T-cell (primary cell): ENCODE measurements at regions not wholly inside any gene's neighbourhood (a gene's known extent, or its start where the extent isn't known, plus 50 kb on each side); places are given as distances from the start of the nearest gene placed in this dataset.

Experiments
- ATAC-seq, 4 experiments: fragments of 200-7000 bp in 3 of 4; fragments of 150-1000 bp in 1 of 4; cut with Tn5 transposase; replicated peaks in 1 of 4; 1 replicate in 3 of 4; 2 replicates in 1 of 4; pipeline ENCODE4 v1.10.0; 2021; ENCODE audit warnings: moderate library complexity in 3 of 4, mild to moderate bottlenecking in 2 of 4, moderate number of reproducible peaks in 1 of 4
- CTCF ChIA-PET, 2 donors: fragments of 300-600 bp; sonication (Branson Sonifier 250); formaldehyde crosslinking; loops; one replicate each; lab custom pipeline; 2022; ENCODE audit warnings: antibody characterized with exemption in 2 of 2; lab: Charles Lee
- POLR2A ChIA-PET, 2 donors: fragments of 300-600 bp; sonication (Branson Sonifier 250); formaldehyde crosslinking; loops; one replicate each; lab custom pipeline; 2022; ENCODE audit warnings: antibody characterized with exemption in 2 of 2; lab: Charles Lee
- DNase-seq, 35 experiments: peaks; one replicate each; pipeline versions ENCODE4 v3.0.0 to v3.0.0-alpha.2; 2013 to 2023
- H3K27ac ChIP-seq: one replicate; pipeline ENCODE4 v1.5.1; 2013; ENCODE audit warnings: low read length
- H3K27me3 ChIP-seq, 2 experiments: replicated peaks in 1 of 2; 1 replicate in 1 of 2; 2 replicates in 1 of 2; pipeline versions ENCODE4 v1.6.1 to v1.7.0; 2013; ENCODE audit warnings: low read length in 1 of 2, mixed read lengths in 1 of 2; ENCODE audit not compliant: control insufficient read depth in 2 of 2, insufficient read depth in 2 of 2; ENCODE audit errors: extremely low read depth in 1 of 2
- H3K36me3 ChIP-seq, 2 donors: 1 replicate in 1 of 2; 2 replicates in 1 of 2; pipeline versions ENCODE4 v1.6.1 to v1.7.0; 2013; ENCODE audit warnings: low read length in 1 of 2; ENCODE audit not compliant: control insufficient read depth in 2 of 2, insufficient read depth in 1 of 2; ENCODE audit errors: extremely low read depth in 1 of 2
- H3K4me1 ChIP-seq, 2 experiments: 1 replicate in 1 of 2; 2 replicates in 1 of 2; pipeline versions ENCODE4 v1.6.1 to v1.7.0; 2013; ENCODE audit warnings: low read length in 2 of 2, mixed read lengths in 1 of 2; ENCODE audit not compliant: insufficient read depth in 2 of 2, control insufficient read depth in 1 of 2; ENCODE audit errors: extremely low read depth in 1 of 2
- H3K4me3 ChIP-seq, 2 donors: 1 replicate in 1 of 2; 2 replicates in 1 of 2; pipeline versions ENCODE4 v1.5.1 to v1.7.0; 2013; ENCODE audit warnings: mild to moderate bottlenecking in 2 of 2, low read length in 1 of 2, moderate library complexity in 1 of 2; ENCODE audit not compliant: control insufficient read depth in 1 of 2; ENCODE audit errors: extremely low read depth in 1 of 2
- H3K9me3 ChIP-seq: 2 replicates; pipeline ENCODE4 v1.7.0; 2013
- H3K27ac Mint-ChIP-seq, 2 donors: one replicate each; pipeline ENCODE4 v1.8.0; 2020 to 2021; ENCODE audit warnings: mild to moderate bottlenecking in 2 of 2, mixed read lengths in 2 of 2
- H3K27me3 Mint-ChIP-seq, 2 donors: one replicate each; pipeline ENCODE4 v1.8.0; 2021 to 2022; ENCODE audit warnings: mixed read lengths in 2 of 2
- H3K36me3 Mint-ChIP-seq: one replicate; pipeline ENCODE4 v1.8.0; 2021; ENCODE audit warnings: mixed read lengths
- H3K4me1 Mint-ChIP-seq, 3 donors: one replicate each; pipeline ENCODE4 v1.8.0; 2020 to 2022; ENCODE audit warnings: mixed read lengths in 3 of 3, mild to moderate bottlenecking in 1 of 3
- H3K4me3 Mint-ChIP-seq, 3 donors: one replicate each; pipeline ENCODE4 v1.8.0; 2020 to 2022; ENCODE audit warnings: mild to moderate bottlenecking in 3 of 3, mixed read lengths in 3 of 3, moderate library complexity in 3 of 3
- H3K9me3 Mint-ChIP-seq, 3 donors: one replicate each; pipeline ENCODE4 v1.8.0; 2020 to 2022; ENCODE audit warnings: mixed read lengths in 3 of 3
- WGBS: methylation state at CpG from one replicate; pipeline ENCODE4 v1.1.5; 2013; ENCODE audit warnings: missing lambda C conversion rate; ENCODE audit not compliant: insufficient coverage; 5-methylcytosine and 5-hydroxymethylcytosine counted together

DNA sequence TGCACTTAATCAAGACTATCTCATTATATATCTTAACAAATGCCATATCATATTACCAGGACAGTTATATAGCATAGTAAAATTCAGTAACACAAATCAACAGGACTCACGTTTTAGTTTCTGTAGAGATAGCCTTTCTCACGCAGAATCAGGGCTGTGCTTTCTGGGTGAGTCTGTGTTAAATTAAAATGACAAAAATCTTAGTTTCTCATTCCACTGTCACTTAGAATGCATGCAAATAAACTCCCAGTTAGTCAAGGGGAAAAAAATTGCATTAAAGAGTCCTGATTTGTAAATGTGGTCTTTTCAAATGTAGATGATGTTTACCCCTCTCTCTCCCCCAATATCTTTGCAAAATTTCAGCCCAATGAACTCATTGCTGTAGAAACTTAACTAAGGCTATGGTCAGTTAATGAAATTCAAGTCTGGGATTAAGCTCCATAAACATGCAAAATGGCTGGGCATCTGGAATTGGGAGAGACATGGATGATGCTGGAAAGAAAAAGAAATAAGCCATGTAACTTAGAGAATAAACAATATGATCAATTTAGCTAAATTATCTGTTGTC is 77.8 kb upstream of the MGAT4C start:
- ATAC-seq: no peak
- no peak overlapping the region for H3K27ac ChIP-seq
- no CpG with 5 or more reads among the region's 2 CpGs for WGBS

DNA sequence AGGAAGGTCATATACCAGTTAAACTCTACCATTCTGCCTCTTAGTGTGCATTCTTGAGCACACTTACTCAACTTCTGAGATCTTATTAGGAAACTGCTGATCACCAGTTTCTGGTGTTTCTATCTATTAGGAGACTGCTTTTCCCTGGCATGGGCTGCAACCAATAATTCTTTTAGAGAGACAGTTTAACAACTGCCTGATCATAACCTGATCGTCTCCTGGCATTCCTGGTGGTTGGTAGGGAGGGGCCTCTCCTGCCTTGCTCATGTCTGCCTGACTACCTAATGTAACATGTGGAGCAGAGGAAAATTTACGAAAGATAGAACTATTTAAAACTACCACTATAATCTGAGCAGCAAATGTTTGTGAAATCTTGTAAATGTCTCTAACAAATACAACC is 75.3 kb upstream of the MGAT4C start:
- Mint-ChIP-seq H3K36me3 (no peaks in the 10 kb centered on the region), H3K4me3 (no peak overlapping the region), H3K4me1 (no peaks in the 10 kb centered on the region), H3K27ac (no peak overlapping the region), H3K9me3 (peaks cover 0 to 10% (median 8%) of the 10 kb centered on the region in 3 donors), H3K27me3 (no peaks in the 10 kb centered on the region)
- H3K36me3 ChIP-seq: no peaks in the 10 kb centered on the region
- no CpG with 5 or more reads among the region's 2 CpGs for WGBS
- no peaks in the 10 kb centered on the region for H3K27me3 ChIP-seq
- H3K4me1 ChIP-seq: no peaks in the 10 kb centered on the region
- ChIA-PET POLR2A (no interaction called here), CTCF (no interaction called here)
- ATAC-seq (no peak), DNase-seq (no peak)
- no peak overlapping the region for H3K4me3 ChIP-seq
- H3K9me3 ChIP-seq: no peaks in the 10 kb centered on the region
- no peak overlapping the region for H3K27ac ChIP-seq

More for the DNA sequence above, 77.8 kb upstream of the MGAT4C start:
- ChIA-PET POLR2A (no interaction called here), CTCF (no interaction called here)
- no peaks in the 10 kb centered on the region for H3K36me3 ChIP-seq
- Mint-ChIP-seq H3K36me3 (no peaks in the 10 kb centered on the region), H3K4me1 (no peaks in the 10 kb centered on the region), H3K4me3 (no peak overlapping the region), H3K27me3 (no peaks in the 10 kb centered on the region), H3K9me3 (peaks cover 0 to 10% (median 8%) of the 10 kb centered on the region in 3 donors), H3K27ac (no peak overlapping the region)
- H3K4me1 ChIP-seq: no peaks in the 10 kb centered on the region
- no peaks in the 10 kb centered on the region for H3K27me3 ChIP-seq
- no peak for DNase-seq
- no peaks in the 10 kb centered on the region for H3K9me3 ChIP-seq
- H3K4me3 ChIP-seq: no peak overlapping the region

DNA sequence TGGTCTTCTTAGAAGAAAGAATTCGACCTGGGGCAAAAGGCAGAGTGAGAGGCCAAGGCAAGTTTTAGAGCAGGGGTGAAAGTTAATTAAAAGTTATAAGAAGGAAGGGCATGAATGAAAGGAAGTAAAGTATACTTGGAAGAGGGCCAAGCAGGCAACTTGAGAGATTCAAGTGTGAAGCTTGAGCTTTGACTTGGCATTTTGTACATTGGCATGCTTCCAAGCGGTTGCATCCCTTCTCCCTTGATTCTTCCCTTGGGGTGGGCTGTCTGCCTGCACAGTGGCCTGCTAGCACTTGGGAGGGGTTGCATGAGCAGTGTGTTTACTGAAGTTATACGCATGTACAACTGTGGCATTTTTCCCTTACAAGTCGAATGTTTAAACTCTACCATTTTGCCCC is 74.8 kb upstream of the MGAT4C start:
- no peaks in the 10 kb centered on the region for H3K36me3 Mint-ChIP-seq
- CTCF ChIA-PET: no interaction called here
- no peak overlapping the region for H3K4me3 Mint-ChIP-seq
- POLR2A ChIA-PET: no interaction called here
- H3K9me3 Mint-ChIP-seq: peaks cover 0 to 10% (median 8%) of the 10 kb centered on the region in 3 donors
- Histone ChIP-seq H3K36me3 (no peaks in the 10 kb centered on the region), H3K27ac (no peak overlapping the region), H3K4me1 (no peaks in the 10 kb centered on the region), H3K27me3 (no peaks in the 10 kb centered on the region), H3K9me3 (no peaks in the 10 kb centered on the region), H3K4me3 (no peak overlapping the region)
- 86% methylated on average over 1 of the region's 4 CpGs for WGBS
- H3K27ac Mint-ChIP-seq: no peak overlapping the region
- no peaks in the 10 kb centered on the region for H3K27me3 Mint-ChIP-seq
- H3K4me1 Mint-ChIP-seq: no peaks in the 10 kb centered on the region
- ATAC-seq: no peak
- DNase-seq: no peak

DNA sequence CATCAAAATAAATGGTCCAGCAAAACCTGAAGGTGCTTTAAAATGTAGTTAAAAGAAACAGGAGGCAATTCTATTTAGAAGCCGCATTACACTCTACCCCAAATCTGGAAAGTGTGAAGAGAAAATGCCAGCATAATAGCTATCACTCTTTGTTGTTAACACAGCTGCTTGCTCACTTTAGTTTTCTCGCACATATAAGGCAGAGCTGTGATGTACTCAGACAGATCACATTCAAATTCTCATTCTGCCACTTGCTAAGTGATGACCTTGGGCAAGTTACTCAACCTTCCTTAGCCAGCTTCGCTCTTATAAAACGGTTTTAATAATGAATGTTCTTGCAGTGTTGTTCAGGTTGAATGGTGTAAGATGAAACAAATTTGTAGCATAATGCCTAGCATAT is 56.0 kb upstream of the MGAT4C start:
- H3K36me3 Mint-ChIP-seq: no peaks in the 10 kb centered on the region
- H3K4me1 Mint-ChIP-seq: no peaks in the 10 kb centered on the region
- Histone ChIP-seq H3K4me1 (no peaks in the 10 kb centered on the region), H3K27me3 (no peaks in the 10 kb centered on the region), H3K9me3 (no peaks in the 10 kb centered on the region), H3K36me3 (no peaks in the 10 kb centered on the region), H3K4me3 (no peak overlapping the region), H3K27ac (no peak overlapping the region)
- CTCF ChIA-PET: no interaction called here
- no peaks in the 10 kb centered on the region for H3K27me3 Mint-ChIP-seq
- DNase-seq: no peak
- ATAC-seq: no peak
- POLR2A ChIA-PET: no interaction called here
- H3K4me3 Mint-ChIP-seq: no peak overlapping the region
- no CpG with 5 or more reads among the region's 4 CpGs for WGBS
- peaks cover 0 to 4% (median 4%) of the 10 kb centered on the region in 3 donors for H3K9me3 Mint-ChIP-seq
- H3K27ac Mint-ChIP-seq: no peak overlapping the region
